ENCODE measurements at regions not wholly inside any gene's neighbourhood (a gene's known extent, or its start where the extent isn't known, plus 50 kb on each side); places are given as distances from the start of the nearest gene placed in this dataset.

DNA sequence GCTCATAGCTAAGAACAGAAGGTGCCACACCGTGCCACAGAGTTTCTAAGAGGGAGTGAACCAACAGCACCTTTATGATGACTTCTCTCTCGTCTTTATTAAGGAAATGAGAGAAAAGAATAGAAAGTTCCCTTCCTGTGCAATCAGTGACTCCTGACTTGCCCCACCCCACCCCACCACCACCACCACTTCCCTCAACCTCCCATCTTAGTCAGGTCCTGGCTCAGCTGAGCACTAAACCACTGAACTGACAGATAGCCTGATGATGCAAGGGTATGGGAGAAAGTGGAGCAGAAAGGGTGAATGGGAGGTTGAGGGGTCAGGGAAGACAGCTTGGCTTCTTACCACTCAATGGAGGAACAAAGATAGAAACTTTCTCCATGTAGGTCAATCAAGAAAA, 75.2 kb upstream of the RMDN2 start:
- no peak overlapping the region for H3K4me3 Mint-ChIP-seq
- no peak for ATAC-seq
- ChIA-PET POLR2A (no interaction called here), CTCF (interaction anchor here (1.4 kb wide), 1 partner anchor 449 kb away, joined by 3 read pairs; no protein-coding TSS in a partner anchor)
- H3K36me3 Mint-ChIP-seq (ENCODE audit: low read depth), result no peaks in the 10 kb centered on the region
- DNase-seq, result no peak
- peaks cover 22% of the 10 kb centered on the region for H3K4me1 Mint-ChIP-seq (ENCODE audit: low read depth)
- intact Hi-C loops (cut with micrococcal nuclease), result no loop called here
- no peaks in the 10 kb centered on the region for H3K27me3 Mint-ChIP-seq
- H3K27ac Mint-ChIP-seq, result no peak overlapping the region
- H3K9me3 Mint-ChIP-seq, result no peaks in the 10 kb centered on the region
- TF ChIP-seq, protein P1, sequence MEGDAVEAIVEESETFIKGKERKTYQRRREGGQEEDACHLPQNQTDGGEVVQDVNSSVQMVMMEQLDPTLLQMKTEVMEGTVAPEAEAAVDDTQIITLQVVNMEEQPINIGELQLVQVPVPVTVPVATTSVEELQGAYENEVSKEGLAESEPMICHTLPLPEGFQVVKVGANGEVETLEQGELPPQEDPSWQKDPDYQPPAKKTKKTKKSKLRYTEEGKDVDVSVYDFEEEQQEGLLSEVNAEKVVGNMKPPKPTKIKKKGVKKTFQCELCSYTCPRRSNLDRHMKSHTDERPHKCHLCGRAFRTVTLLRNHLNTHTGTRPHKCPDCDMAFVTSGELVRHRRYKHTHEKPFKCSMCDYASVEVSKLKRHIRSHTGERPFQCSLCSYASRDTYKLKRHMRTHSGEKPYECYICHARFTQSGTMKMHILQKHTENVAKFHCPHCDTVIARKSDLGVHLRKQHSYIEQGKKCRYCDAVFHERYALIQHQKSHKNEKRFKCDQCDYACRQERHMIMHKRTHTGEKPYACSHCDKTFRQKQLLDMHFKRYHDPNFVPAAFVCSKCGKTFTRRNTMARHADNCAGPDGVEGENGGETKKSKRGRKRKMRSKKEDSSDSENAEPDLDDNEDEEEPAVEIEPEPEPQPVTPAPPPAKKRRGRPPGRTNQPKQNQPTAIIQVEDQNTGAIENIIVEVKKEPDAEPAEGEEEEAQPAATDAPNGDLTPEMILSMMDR (IDR thresholded peaks at IDR 0.05), result no peak

GRCh38 chr2:37851428-37851827, 73.7 kb upstream of the RMDN2 start:
- POLR2A ChIA-PET, result interaction anchor here (0.6 to 1.2 kb wide), 3 partner anchors 17 to 269 kb away, joined by 3 read pairs; no protein-coding TSS in a partner anchor
- peak overlapping the region; percentile 5 for H3K4me3 Mint-ChIP-seq

DNA sequence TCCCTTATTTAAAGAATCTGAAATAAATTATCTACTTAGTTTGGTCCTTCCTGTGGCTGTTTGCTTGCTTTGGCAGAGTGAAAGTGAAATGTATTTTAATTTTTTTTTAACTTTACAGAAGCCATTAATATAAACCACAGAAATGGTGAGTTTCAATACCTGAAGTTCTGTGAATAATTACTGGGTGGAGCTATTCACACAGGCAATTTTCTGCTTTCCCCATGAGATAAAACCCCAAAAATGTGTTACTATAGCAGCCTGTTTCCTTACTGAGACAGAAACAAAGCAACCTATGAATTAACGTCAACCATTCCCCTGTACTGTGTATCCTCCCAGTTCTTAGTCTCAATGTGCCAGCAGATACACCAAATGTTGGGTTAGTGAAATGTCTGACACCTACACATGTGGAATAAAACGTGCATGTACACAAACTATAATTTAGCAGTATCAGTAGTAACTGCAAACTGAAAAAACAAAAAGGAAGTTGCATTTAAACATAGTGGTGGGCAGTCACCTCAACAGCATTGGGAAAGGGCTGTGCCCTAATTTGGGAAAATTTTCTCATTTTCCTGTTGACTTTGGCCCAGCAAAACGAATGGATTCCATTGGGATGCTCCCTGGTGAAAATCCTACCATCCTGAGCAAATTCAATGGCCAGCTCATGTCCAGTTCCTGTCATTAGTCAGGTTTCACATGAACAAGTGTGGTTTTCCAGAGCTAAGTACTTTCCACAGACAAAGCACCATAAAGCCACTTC, 73.1 kb upstream of the RMDN2 start:
- POLR2A ChIA-PET, result interaction anchor here (0.6 to 1.2 kb wide), 4 partner anchors 16 to 269 kb away, joined by 3 read pairs; no protein-coding TSS in a partner anchor
- Mint-ChIP-seq H3K4me3 (peak overlapping the region; percentile 5), H3K4me1 (ENCODE audit: low read depth) (peaks cover 22% of the 10 kb centered on the region), H3K27me3 (no peaks in the 10 kb centered on the region), H3K9me3 (no peaks in the 10 kb centered on the region), H3K27ac (peak overlapping the region; percentile 53), H3K36me3 (ENCODE audit: low read depth) (no peaks in the 10 kb centered on the region)
- TF ChIP-seq, protein P1 (IDR thresholded peaks at IDR 0.05), result no peak
- CTCF ChIA-PET, result interaction anchor here (1.0 to 2.6 kb wide), 4 partner anchors 20 to 455 kb away, joined by 3 to 25 read pairs (median 4); no protein-coding TSS in a partner anchor
- intact Hi-C loops (cut with micrococcal nuclease), result no loop called here
- DNase-seq (no peak), ATAC-seq (peak; percentile 59)

More at GRCh38 chr2:37851428-37851827, 73.7 kb upstream of the RMDN2 start:
- H3K36me3 Mint-ChIP-seq (ENCODE audit: low read depth), result no peaks in the 10 kb centered on the region
- CTCF ChIA-PET, result interaction anchor here (1.0 to 2.6 kb wide), 4 partner anchors 21 to 455 kb away, joined by 3 to 25 read pairs (median 4); no protein-coding TSS in a partner anchor
- ATAC-seq (no peak), DNase-seq (no peak)
- H3K9me3 Mint-ChIP-seq, result no peaks in the 10 kb centered on the region
- intact Hi-C loops (cut with micrococcal nuclease), result no loop called here
- TF ChIP-seq, protein P1 (IDR thresholded peaks at IDR 0.05), result no peak
- H3K27ac Mint-ChIP-seq, result peak overlapping the region; percentile 53
- H3K4me1 Mint-ChIP-seq (ENCODE audit: low read depth), result peaks cover 22% of the 10 kb centered on the region
- no peaks in the 10 kb centered on the region for H3K27me3 Mint-ChIP-seq

- ATAC-seq, result no peak
- POLR2A ChIA-PET, result interaction anchor here (1.0 kb wide), 1 partner anchor 19 kb away, joined by 3 read pairs; no protein-coding TSS in a partner anchor
Observed at GRCh38 chr2:37852585-37853014, 72.5 kb upstream of the RMDN2 start.

More at GRCh38 chr2:37852585-37853014, 72.5 kb upstream of the RMDN2 start:
- CTCF ChIA-PET, result interaction anchor here (1.0 to 2.6 kb wide), 3 partner anchors 25 to 456 kb away, joined by 3 to 25 read pairs (median 3); no protein-coding TSS in a partner anchor
- Mint-ChIP-seq H3K27me3 (no peaks in the 10 kb centered on the region), H3K27ac (no peak overlapping the region), H3K36me3 (ENCODE audit: low read depth) (no peaks in the 10 kb centered on the region), H3K9me3 (no peaks in the 10 kb centered on the region), H3K4me1 (ENCODE audit: low read depth) (peaks cover 22% of the 10 kb centered on the region), H3K4me3 (no peak overlapping the region)
- TF ChIP-seq, protein P1 (IDR thresholded peaks at IDR 0.05), result no peak
- no peak for DNase-seq
- intact Hi-C loops (cut with micrococcal nuclease), result no loop called here
